Large intestine (tissue), 3 donors: ENCODE measurements at regions not wholly inside any gene's neighbourhood (a gene's known extent, or its start where the extent isn't known, plus 50 kb on each side); places are given as distances from the start of the nearest gene placed in this dataset.

Experiments used
- DNase-seq, 2 donors: peaks; one replicate each; pipeline versions ENCODE4 v3.0.0 to v3.0.0-alpha.2; 2013
- H3K27ac ChIP-seq: one replicate; pipeline ENCODE4 v1.5.1; 2013; ENCODE audit warnings: low read length
- H3K27me3 ChIP-seq: 2 replicates; pipeline ENCODE4 v1.6.1; 2013; ENCODE audit warnings: low read length; ENCODE audit not compliant: control insufficient read depth, insufficient read depth
- H3K36me3 ChIP-seq: 2 replicates; pipeline ENCODE4 v1.6.1; 2013; ENCODE audit warnings: low read length; ENCODE audit not compliant: control insufficient read depth, insufficient read depth
- H3K4me1 ChIP-seq: one replicate; pipeline ENCODE4 v1.6.1; 2013; ENCODE audit warnings: low read length; ENCODE audit not compliant: control insufficient read depth, insufficient read depth
- H3K4me3 ChIP-seq: one replicate; pipeline ENCODE4 v1.5.1; 2013; ENCODE audit warnings: low read length
- H3K9me3 ChIP-seq: one replicate; pipeline ENCODE4 v1.6.1; 2013; ENCODE audit warnings: mild to moderate bottlenecking, low read depth, low read length, moderate library complexity; ENCODE audit not compliant: control insufficient read depth
- WGBS: methylation state at CpG from one replicate; pipeline ENCODE4 v1.1.5; 2013; ENCODE audit warnings: low lambda C conversion rate; ENCODE audit not compliant: insufficient coverage; 5-methylcytosine and 5-hydroxymethylcytosine counted together

DNA sequence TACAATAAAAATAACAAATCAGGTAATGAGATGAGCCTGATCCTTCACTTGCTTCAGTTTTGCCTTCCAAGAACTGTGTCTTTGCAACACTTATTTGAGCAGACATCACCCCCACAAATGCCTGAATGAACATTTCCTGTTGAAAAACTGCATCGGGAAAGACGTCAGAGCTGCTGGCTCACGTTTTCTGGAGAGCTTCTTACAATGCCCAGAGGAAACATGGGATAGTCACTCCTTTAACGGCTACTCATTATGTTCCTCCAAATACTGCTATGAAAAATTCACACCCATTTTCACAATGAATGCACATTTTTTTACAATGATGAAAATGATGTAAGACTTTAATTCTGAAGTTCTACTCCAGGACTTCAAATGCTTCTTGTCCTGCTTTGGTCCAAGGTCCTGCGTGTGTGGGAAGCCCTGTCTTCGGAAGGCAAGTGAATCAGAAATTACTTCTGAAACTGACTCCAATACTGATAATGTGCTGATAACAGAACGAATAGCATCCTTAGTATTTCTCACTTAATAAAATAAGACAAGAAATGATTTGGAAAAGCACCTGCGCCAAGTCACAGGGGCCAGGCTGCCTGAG, 238.0 kb downstream of the ANKRD60 start:
- Histone ChIP-seq H3K4me1 (no peaks in the 10 kb centered on the region), H3K36me3 (no peaks in the 10 kb centered on the region), H3K27ac (no peak overlapping the region), H3K27me3 (peaks cover 3% of the 10 kb centered on the region), H3K4me3 (no peak overlapping the region), H3K9me3 (no peaks in the 10 kb centered on the region)
- no CpG with 5 or more reads among the region's 8 CpGs for WGBS
- no peak for DNase-seq

- Histone ChIP-seq H3K4me1 (no peaks in the 10 kb centered on the region), H3K36me3 (no peaks in the 10 kb centered on the region), H3K27ac (no peak overlapping the region), H3K9me3 (no peaks in the 10 kb centered on the region), H3K4me3 (no peak overlapping the region), H3K27me3 (peaks cover 3% of the 10 kb centered on the region)
- DNase-seq = no peak
- WGBS = no CpG with 5 or more reads among the region's 9 CpGs
Observed at GRCh38 chr20:57988828-57989227, 239.6 kb downstream of the ANKRD60 start.

DNA sequence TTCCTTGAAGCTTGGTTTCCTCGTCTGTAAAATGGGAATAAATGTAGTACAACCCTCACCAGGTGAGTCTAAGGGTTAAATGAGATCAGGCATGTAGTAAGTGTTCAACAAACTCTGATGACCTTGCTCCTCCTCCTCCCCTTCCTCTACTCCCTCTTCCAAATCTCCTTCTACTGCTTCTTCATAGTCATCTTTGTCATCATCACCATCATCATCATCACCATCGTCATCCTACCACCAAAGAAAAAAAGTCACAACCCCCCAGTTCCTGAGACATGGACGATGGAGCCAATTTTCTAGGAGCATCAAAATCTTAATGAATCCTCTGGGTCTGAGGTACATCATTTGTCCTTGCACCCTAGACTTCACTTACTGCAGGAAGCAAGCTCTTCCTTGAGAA, 240.0 kb downstream of the ANKRD60 start:
- no peak for DNase-seq
- no peaks in the 10 kb centered on the region for H3K36me3 ChIP-seq
- H3K27me3 ChIP-seq = peaks cover 3% of the 10 kb centered on the region
- H3K27ac ChIP-seq = no peak overlapping the region
- H3K9me3 ChIP-seq = no peaks in the 10 kb centered on the region
- no peaks in the 10 kb centered on the region for H3K4me1 ChIP-seq
- no CpG with 5 or more reads among the region's 3 CpGs for whole genome bisulfite sequencing
- no peak overlapping the region for H3K4me3 ChIP-seq

- Histone ChIP-seq H3K4me1 (no peaks in the 10 kb centered on the region), H3K27ac (no peak overlapping the region), H3K9me3 (no peaks in the 10 kb centered on the region), H3K27me3 (peaks cover 3% of the 10 kb centered on the region), H3K36me3 (no peaks in the 10 kb centered on the region), H3K4me3 (no peak overlapping the region)
- no peak for DNase-seq
- 92% methylated on average over 2 of the region's 6 CpGs for WGBS
Observed at GRCh38 chr20:57987659-57988058, 240.8 kb downstream of the ANKRD60 start.

DNA sequence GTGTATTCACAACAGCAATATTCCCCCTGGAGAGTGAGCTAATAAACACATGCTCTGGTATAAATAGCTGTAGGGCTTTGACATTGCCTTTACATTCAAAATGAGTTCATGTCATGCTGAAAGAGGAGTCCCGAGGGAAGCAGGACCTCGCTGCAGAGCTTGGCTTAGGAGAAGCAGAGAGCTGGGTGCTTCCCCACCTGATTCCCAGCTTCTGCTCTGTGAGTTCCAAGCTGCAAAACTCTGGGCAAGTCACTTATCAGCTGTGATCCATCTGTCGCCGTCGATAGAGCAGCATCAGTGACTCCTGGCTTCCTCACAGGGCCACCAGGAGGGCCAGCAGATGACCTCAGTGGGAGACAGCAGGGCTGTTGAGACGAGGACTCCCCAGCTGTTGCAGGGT, 241.8 kb downstream of the ANKRD60 start:
- H3K4me3 ChIP-seq = no peak overlapping the region
- no peaks in the 10 kb centered on the region for H3K4me1 ChIP-seq
- H3K36me3 ChIP-seq = no peaks in the 10 kb centered on the region
- DNase-seq = no peak
- no peaks in the 10 kb centered on the region for H3K9me3 ChIP-seq
- H3K27me3 ChIP-seq = peaks cover 3% of the 10 kb centered on the region
- no peak overlapping the region for H3K27ac ChIP-seq
- WGBS = no CpG with 5 or more reads among the region's 6 CpGs

- no peaks in the 10 kb centered on the region for H3K9me3 ChIP-seq
- no peaks in the 10 kb centered on the region for H3K4me1 ChIP-seq
- H3K27me3 ChIP-seq = no peaks in the 10 kb centered on the region
- WGBS = 46% methylated on average over 2 of the region's 5 CpGs
- H3K27ac ChIP-seq = no peak overlapping the region
- H3K4me3 ChIP-seq = no peak overlapping the region
- no peaks in the 10 kb centered on the region for H3K36me3 ChIP-seq
- DNase-seq = no peak
Observed at GRCh38 chr20:57985278-57985677, 243.2 kb downstream of the ANKRD60 start.

DNA sequence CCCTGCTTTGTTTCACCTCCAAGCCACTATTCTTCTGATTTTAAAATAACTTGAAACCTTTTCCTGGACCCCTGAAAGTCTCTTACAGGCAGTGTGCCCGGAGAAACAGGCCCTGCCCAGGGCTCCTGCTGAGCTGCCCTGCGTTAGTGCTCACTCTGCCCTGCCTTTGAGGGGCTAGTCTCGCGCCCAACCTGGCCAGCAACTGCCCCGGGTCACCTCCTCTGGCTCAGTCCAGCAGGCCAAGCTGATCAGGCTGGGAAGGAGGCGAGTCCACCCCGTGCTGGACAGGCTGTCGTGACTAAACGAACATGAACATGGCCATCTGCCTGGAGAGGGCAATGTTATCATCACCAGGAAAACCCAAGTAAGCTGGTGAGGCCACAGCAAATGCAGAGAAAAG, 245.4 kb downstream of the ANKRD60 start:
- H3K9me3 ChIP-seq = no peaks in the 10 kb centered on the region
- no peak overlapping the region for H3K27ac ChIP-seq
- H3K27me3 ChIP-seq = no peaks in the 10 kb centered on the region
- no peaks in the 10 kb centered on the region for H3K4me1 ChIP-seq
- no peaks in the 10 kb centered on the region for H3K36me3 ChIP-seq
- H3K4me3 ChIP-seq = no peak overlapping the region
- no CpG with 5 or more reads among the region's 9 CpGs for WGBS
- DNase-seq = no peak

DNA sequence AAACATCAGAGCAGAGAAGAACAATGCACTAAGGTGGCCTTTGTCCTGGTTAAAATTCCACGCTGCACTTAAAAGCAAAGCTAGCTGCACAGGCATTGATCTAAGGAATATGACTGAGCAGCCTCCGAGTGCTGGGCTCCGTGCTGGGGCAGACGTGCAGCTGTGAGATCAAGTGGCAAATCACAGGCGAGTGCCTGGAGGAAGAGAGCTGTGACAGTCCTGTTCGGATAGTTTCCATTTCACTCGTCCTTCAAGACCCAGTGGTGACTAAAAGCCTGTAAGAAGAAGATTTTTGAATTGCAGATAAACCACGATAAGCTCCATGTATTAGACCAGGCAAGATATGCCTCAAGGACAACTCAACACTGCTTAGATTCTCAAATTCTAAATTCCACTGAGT, 247.9 kb downstream of the ANKRD60 start:
- Histone ChIP-seq H3K27ac (no peak overlapping the region), H3K9me3 (no peaks in the 10 kb centered on the region), H3K36me3 (no peaks in the 10 kb centered on the region), H3K27me3 (no peaks in the 10 kb centered on the region), H3K4me1 (no peaks in the 10 kb centered on the region), H3K4me3 (no peak overlapping the region)
- no CpG with 5 or more reads among the region's 8 CpGs for WGBS
- DNase-seq = no peak

- Histone ChIP-seq H3K36me3 (no peaks in the 10 kb centered on the region), H3K27me3 (no peaks in the 10 kb centered on the region), H3K4me1 (no peaks in the 10 kb centered on the region), H3K4me3 (no peak overlapping the region), H3K27ac (no peak overlapping the region), H3K9me3 (no peaks in the 10 kb centered on the region)
- no peak for DNase-seq
- WGBS = 33% methylated on average over 1 of the region's 7 CpGs
Observed at GRCh38 chr20:57977569-57977968, 250.9 kb downstream of the ANKRD60 start.

GRCh38 chr20:57977141-57977540, 251.3 kb downstream of the ANKRD60 start:
- no peak for DNase-seq
- H3K27ac ChIP-seq = no peak overlapping the region
- H3K36me3 ChIP-seq = no peaks in the 10 kb centered on the region
- no peak overlapping the region for H3K4me3 ChIP-seq
- no peaks in the 10 kb centered on the region for H3K27me3 ChIP-seq
- H3K9me3 ChIP-seq = no peaks in the 10 kb centered on the region
- H3K4me1 ChIP-seq = no peaks in the 10 kb centered on the region
- no CpG with 5 or more reads among the region's 10 CpGs for WGBS

DNA sequence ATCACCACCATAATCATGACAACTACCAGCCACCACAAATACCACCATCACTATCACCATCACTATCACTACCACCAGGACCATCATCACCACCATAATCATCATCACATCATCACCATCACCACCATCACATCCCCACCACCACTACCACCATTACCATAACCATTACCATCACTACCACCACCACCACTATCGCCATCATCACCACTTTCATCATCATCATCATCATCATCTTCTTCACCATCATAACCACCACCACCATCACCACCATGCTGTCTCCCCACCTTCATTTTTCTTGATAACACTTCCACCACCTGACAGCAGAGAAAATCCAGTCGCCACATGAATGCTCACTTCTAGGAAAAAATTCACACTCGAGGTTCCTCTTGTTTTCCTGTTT, 253.6 kb downstream of the ANKRD60 start:
- WGBS = 100% methylated on average over 2 of the region's 3 CpGs
- no peaks in the 10 kb centered on the region for H3K36me3 ChIP-seq
- no peak overlapping the region for H3K4me3 ChIP-seq
- DNase-seq = no peak
- no peaks in the 10 kb centered on the region for H3K4me1 ChIP-seq
- no peaks in the 10 kb centered on the region for H3K9me3 ChIP-seq
- H3K27me3 ChIP-seq = peaks cover 3% of the 10 kb centered on the region
- no peak overlapping the region for H3K27ac ChIP-seq
